Glomerular visceral epithelial cell (primary cell): ENCODE measurements at regions not wholly inside any gene's neighbourhood (a gene's known extent, or its start where the extent isn't known, plus 50 kb on each side); places are given as distances from the start of the nearest gene placed in this dataset.
A peak's percentile ranks its signal among the peaks of the same experiment; 100 is the strongest.

Experiments
- DNase-seq: peaks from one replicate; pipeline ENCODE4 v3.0.0-alpha.2; 2016; ENCODE audit errors: extremely low spot score

DNA sequence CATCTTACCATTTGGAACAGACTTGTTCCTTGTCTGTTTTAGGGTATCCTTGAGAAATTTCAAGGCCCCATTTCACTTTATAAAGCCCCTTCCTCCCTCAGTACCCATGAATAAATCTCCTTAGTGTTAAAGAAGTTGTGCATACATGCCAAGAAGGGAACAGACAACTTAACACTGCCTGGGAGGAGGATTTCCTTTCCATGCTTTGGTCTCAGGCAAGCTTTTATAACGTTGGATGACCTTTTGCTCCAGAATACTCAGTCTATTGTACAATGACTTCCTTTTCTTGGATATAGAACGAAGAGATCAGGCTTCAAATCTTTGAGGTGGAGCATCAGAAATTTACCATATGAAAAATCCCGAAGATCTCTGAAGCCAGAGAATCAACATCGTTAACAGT, 551.4 kb downstream of the PRKD1 start:
- no peak for DNase-seq

DNA sequence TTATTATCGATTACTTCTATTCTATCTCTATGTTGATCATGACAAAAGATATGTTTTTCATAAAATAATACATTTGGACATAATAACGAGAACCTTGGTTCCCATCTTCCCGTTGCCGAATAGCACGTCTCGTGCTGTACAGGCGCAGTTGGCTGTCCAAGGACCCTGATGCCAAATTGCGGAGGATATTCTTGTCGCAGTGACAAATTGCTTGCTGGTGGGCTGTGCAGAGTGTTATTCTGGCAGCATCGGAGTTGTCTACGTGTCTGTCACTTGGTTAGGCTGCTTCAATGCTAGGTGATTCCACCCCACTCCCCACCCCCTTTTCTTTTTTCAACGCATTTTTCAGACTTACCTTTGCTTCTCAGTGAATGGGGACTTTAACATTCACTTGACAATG, 546.8 kb downstream of the PRKD1 start:
- no peak for DNase-seq

DNA sequence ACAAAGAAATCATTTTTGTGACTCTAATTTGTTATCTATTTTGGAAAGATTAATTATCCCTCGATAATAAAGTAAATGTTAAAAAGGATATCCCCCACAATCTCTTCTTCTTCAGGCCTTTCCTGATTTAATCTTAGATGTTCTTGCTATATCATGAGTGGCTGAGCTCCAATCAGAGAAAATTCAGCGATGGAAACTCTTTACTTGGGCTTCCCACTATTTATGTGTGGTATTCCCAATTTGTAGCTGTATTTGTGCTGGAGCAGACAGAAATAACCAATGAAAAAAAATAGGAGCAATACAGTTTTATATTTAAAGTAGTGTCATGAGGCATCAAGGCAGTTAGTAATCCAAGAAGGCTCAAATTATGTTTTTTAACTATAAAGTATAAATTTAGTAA, 539.1 kb downstream of the PRKD1 start:
- no peak for DNase-seq

DNA sequence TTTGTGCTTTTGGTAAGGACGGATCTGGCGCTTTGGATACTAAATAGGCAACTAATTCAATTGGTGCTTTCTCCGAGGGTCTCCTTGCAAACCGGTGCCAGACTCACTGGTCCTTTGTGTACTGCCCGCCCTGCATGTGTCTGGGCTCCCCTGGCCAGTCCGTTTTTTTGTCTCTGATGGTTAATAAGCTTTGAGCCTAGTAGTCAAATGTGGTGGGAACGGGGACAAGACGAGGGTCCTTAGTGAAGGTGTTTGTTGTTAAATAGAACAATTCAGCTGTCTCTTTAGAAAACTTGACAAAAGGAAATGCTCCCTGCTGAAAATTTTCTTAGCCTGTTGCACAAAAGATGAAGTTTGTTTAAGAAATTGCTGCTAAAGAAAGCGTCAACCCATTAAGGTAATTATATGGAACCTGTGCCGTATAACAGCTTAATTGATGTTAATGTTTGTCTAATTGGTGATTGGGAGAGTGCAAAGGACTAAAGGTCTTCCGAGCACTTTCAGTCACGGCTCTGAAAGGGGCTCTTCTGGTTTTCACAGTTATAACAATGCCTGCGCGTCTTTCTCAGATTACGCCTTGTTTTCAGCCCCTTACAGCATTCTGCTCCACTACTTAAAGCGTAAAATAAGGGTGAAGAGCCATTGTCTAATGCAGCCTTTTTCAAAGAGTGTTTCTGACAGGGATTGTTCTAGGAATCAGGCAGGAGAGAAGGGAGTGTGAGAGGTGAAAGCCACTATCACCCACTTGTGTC, 537.4 kb downstream of the PRKD1 start:
- DNase-seq, result no peak

DNA sequence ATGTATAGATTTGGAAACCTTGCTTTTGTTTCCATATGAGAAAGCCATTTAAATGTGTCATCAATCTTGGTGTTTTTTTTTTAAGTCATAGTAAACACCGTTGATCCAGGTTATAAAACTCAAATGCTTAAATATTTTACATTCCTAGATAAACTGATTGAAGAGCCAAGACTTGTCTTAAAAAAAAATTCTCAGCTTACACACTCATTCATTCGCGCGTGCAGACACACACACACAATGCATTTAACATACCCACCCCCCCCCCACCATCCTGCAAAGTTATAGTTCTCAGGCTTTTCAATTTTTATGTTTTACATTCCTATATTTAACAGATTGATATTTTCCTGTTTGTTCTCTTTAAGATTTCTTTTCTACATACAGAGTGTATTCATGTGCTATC, 536.4 kb downstream of the PRKD1 start:
- DNase-seq, result no peak

DNA sequence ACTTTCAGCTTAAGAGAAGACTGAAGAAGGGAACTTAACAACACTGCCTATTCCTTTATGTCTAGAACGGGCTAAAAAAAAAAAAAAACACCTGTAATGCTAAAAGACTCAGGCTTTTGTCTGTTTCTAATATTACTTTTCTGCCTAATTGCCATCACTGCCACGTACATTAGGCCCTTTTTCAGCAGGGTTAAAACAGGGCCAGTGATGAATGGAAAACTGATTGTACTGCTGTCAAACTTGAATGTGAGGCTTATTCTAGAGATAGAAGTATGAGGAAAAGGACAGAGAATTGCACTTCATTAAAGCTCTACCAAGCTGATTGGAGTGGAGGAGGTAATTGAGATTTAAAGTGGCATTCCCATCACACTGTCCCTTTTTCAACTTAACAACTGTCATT, 535.8 kb downstream of the PRKD1 start:
- no peak for DNase-seq

DNA sequence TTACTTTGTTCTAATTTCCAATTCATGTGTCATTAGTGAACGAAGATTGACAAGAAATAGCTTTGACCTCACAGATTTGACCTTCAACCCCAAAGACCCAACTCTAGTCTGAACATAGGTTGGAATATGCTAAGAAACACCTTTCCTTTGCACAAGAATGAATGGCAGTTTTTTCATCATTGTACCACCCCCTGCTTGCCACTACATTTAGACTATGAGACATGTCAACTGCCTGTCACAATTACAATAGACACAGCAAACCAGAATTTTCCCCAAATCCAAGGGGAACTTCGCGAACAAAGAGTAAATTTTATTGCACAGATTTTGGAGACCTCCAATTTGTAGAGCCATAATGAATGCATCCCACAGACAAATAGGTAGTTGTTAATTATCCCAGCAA, 535.4 kb downstream of the PRKD1 start:
- DNase-seq, result no peak

DNA sequence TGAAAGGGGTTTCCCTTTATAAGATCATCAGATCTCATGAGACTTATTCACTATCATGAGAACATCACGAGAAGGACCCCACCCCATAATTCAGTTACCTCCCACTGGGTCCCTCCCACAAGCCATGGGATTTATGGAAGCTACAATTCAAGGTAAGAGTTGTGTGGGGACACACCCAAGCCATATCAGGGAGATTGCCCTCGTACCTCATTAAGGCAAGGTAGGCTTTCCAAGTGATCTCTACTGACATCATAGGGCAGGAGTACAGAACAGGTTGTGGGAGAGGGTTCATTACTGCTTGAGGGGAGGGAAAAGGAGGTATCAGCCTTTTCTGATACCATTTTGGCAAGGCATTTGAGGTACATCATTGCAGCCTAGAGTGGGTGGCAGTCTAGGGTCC, 524.6 kb downstream of the PRKD1 start:
- DNase-seq, result no peak

DNA sequence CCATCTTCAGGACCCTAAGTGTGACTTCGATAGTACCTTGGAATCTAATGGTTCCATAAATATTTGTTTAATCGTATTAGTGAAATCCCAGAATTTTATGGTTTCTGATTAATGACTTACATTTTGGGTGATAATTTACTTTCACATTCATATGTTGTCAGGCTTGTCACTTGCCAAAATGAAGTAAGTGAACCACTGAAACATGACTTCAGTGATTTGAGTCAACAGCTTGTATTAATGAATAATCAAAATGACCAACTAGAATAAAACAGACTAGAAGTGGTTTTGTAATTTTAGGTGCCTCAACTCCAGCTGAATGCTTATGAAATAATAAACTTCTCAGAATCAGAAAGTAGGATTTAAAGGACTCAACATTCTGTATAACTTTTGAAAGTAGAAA, 517.1 kb downstream of the PRKD1 start:
- peak; percentile 28 for DNase-seq

DNA sequence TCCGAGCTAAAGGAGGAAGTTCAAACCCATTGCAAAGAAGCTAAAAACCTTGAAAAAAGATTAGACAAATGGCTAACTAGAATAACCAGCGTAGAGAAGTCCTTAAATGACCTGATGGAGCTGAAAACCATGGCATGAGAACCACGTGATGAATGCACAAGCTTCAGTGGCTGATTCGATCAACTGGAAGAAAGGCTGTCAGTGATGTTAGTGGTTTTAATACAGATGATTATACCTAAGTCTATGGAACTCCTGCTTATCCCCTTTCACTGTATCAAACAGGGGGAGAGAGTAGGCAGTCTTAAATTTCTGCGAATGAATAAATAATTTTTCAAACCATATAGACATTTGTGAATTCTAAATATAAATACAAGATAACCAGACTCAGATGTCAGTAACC, 512.7 kb downstream of the PRKD1 start:
- peak; percentile 46 for DNase-seq

DNA sequence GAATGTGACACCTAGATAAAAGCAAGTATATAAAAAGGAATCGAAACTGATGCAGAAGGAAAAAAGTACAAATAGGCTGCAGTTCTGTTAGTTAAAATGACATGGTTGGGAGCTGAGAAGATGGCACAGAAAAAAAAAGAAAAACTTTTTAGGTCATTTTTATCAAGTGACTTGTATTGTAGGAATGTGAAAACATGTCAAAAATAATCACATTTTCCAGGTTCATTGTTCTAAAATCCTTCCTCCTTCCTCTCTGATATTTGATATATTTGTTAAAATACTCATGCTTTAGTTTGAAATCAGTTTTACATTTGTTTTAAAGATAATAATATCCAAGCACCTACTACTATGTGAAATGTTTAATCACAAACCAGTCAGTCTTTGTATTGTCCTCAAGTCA, 507.9 kb downstream of the PRKD1 start:
- DNase-seq, result no peak

DNA sequence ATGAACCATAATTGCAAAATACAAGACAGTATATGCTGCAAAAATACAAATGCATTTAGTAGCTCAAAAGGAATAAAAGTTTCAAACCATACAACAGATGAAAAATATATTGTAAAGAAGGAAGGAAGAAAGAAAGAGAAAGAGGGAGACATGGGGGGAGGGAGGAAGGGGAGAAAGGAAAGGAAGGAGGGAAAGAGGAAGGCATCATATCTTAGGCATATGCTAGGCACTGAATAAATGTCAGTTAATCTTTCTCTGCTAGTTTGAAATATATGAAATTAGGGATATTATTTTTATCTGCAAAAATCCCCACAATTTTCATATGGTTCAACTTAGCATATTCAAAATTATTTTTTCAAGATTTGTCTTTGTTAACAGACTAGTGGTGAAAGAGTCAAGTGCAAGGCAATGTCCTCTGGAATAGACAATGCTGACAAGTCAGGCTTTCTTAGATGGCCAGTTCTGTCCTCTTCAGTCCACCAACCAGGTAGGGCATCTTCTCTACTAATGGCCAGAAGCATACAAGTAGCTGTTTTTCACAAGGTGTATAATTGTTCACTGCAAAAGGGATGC, 506.4 kb downstream of the PRKD1 start:
- DNase-seq, result no peak

DNA sequence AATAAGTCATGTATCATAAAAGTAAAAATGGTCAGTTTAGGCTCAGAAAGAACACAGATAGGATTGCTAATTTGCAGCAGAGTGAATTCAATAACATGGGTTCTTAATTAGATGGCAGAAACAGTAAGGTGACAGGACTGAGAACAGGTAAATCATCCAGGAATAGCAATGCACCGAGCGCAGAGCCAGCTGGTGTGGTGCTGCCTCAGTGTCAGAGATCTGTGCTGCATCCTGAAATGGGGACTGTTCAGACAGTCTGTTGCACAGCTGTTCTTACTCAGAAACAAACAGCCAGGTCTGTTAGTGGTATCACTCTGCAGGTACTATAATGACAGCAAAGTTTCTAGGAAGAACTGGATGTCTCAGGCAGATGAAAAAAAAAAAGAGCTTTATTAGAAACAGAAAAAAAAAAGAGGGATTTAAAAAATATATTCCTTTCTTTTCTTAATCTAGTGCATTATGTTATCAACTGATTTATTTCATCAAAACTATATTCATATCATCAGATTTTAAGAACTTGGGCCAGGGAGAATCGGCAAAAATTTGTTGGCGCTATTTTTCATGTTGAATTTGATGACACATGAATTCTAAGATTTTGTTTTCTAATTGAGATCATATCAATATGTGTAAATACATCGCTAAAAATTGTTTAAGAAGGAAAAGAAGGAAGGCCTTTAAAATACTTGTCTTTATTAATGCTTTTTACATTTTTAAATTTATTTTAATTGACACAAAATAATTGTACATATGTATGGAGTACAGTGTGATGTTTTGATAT, 501.8 kb downstream of the PRKD1 start:
- no peak for DNase-seq

DNA sequence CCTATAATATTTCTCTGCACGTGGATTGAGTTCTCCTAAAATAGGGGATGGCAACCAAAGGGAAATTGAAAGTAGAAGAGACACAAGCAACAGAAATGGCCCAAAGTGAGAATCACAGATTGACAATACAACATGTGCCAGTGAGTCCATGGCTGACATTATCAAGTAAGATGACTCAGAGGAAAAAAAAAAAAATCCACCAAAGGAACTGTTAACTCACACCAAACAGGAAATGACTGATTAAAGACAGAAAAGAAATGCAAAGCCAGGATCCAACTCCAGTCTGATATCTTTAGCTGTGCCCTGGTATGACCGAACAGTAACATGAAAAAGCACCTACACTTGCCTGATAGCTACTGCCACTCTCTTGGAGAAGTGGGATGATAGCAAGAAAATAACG, 485.0 kb downstream of the PRKD1 start:
- peak; percentile 35 for DNase-seq

DNA sequence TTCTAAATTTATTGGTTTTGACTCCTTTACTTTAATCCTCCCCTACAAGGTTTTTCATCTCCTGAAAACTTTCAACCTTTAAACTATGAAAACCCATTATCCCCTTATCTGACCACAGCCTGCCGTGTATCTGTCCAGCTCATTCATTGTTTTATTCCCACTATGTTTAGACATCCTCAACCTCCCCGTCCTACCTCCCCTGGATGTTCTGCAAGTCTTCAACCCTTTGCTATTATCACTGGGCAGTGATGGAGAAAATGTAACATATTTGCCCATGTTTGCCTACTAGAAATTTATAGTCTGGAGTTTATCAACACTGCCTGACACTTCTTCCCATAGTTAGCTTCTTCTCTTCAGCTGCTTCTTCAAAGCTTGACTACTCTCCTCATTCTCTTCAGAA, 483.4 kb downstream of the PRKD1 start:
- no peak for DNase-seq

DNA sequence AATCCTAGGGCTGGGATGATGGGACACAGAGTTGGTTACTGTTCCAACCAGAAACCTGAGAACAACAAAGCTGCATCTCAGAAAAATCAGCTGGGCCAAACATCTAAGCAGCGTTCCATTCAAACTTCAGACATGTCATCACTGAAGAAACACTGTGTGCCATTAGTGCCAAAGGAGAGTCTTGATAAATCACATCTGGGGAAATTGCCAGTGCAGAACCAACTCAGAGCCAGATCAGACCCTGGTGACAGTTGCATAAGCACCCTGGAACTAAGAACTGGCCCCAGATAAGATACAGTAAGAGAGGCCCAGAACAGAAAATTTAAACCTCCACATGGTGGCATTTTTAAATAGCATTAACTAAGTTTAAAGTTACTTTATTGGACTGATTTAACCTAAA, 482.8 kb downstream of the PRKD1 start:
- no peak for DNase-seq

DNA sequence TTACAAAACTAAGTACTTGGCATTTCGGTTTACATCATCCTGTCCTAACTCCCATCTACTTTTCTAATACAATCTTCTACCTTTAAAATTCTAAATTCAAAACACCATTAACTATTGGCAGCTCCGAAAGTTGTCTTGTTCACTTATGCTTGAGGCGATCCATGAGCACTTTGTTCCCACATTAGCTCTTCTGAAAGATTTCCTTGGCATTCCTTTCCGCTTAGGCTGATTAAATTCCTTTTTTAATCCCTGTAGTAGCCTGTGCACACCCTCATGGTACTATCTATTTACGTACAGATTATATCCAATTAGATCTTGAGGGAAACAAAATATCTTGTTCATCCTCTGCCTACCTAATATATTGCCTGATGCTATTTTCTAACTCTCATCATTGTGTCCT, 480.7 kb downstream of the PRKD1 start:
- no peak for DNase-seq

DNA sequence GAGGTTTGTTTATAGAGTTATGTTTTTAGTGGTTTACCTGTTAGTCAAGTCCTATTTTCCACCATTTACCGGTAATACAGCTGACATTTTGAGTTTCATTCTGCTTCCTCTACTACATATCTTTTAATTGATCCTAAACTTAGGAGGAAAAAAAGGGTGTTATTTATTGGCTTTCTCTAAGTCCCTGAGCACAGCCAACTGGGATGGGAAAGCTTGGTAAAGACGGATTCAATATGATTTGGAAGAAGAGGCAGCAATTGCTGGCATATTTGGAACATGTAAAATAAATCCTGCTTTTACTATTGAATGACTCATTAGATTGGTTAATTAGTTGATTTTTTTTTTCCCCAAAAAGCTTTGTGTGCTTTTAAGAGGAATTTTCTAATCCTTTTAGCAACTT, 475.7 kb downstream of the PRKD1 start:
- DNase-seq, result no peak

DNA sequence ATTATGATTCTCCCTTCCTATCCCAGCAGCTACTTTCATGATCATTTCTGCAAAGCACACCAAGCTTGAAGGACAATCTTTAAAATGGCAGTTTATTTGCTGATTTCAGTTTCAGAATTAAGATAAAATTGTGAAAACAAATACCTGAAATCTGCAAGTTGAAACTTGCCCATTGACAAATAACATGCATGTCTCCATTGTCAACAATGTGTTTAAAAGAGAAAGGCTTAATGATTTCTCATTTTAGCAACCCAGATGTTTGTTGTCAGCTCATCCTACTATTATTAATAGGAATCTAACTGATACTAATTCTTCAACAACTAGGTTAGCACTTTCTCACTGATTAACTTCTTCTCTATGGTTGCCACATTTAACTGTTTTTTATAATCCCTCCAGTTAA, 474.6 kb downstream of the PRKD1 start:
- DNase-seq, result no peak

DNA sequence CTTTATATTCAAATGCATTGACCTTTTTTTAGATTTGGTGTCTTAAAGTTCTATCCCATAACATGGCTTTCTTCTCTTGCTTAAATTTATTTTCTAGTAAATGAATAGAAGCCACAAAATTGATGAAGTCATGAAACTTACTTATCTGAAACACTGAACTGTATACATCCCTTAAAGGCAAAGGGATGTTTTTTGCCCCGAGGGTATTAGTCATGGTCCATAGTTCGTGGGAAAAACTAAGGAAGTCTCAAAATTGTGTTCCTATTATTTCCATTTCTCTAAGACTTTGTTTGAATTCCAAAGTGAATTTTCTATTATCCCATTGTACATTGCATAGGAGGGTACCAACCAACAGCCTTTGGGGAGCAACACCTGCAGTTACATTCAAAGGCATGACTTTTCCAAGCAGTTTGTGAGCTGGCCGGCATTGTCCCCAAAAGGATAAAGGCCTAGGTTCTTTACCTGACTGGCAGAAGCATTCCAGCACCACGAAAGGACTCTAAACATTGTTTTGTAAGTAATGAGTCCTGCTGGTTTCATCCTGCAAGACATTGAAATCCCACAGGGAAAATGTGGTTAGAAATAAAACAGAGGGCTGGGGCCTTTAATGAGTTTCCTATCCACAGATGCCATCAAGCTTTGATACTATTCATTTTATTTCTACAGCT, 473.5 kb downstream of the PRKD1 start:
- DNase-seq, result no peak

DNA sequence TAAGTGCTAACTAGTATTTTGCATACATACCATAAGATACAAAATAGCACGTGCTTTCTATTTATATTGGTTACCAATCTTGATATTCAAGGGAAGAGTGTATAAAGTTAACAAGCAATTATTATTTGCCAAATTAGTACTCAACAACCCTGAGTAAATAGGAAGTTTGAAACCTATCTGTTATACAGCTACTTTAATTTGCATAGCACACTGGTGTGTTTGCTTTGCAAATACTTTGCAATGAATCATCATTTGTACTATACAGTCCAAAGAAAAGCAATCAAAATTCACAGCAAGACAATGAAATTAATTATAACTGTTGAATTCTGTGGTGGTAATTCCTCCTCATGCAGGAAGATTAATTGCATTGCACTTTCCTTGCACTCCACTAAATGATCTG, 469.1 kb downstream of the PRKD1 start:
- DNase-seq, result no peak

DNA sequence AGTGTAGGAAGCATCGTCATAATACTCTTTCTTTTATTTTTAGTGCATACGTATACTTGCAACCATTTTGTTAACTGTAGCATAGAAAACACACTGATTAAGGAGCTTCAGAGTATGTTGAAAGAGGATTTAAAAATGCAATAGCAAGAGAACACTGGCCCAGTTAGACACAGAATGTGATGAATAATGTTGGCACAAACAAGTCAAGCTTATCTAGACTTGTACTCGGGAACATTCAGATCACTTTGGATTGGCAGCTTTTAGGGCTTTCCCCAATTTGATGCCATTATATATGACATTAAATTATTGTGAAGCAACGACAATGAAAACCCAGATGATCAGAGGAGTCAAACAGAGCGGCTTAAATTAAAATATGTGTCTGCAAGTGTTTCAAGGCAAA, 468.1 kb downstream of the PRKD1 start:
- DNase-seq, result no peak
